OCI-LY3 (cell line): ENCODE measurements at regions not wholly inside any gene's neighbourhood (a gene's known extent, or its start where the extent isn't known, plus 50 kb on each side); places are given as distances from the start of the nearest gene placed in this dataset.
"Not testable (repeated sequence)": the region's sequence is repeated elsewhere in the genome, so short reads cannot be mapped to it uniquely, and the experiment has no call there.

Experiments
- EZH2phosphoT487 ChIP-seq: fragments of 200-600 bp; shearing (Covaris generic); IDR thresholded peaks from 2 replicates; pipeline ENCODE4 v1.6.1; 2018; ENCODE audit warnings: antibody characterized with exemption, mixed run types, low read depth
- TF ChIP-seq, protein P1 (sequence below): fragments of 200-600, 300-600 bp; sonication (generic); IDR thresholded peaks from 2 replicates; pipeline ENCODE4 v1.5.1; 2014; ENCODE audit warnings: antibody characterized with exemption, low read length, low read depth

DNA sequence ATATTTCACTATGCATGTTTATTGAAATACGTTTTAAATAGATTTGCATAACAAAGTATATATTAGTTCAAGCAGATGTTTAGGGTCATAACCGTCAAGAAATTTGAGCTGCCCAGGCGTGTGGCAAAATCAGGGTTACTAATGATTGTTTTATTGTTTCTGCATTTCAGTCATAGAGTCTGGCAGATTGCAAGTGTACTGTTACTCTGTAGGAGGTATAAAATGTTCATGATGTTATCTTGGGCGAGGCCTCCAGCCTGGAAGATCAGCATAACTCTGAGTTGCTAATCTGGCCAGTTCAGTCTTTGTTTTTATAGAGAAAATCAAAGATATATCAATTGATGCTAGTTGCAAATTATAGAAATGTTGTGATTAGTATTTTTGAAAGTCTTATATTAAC is 410.9 kb downstream of the CHL1 start:
- TF ChIP-seq, protein P1, sequence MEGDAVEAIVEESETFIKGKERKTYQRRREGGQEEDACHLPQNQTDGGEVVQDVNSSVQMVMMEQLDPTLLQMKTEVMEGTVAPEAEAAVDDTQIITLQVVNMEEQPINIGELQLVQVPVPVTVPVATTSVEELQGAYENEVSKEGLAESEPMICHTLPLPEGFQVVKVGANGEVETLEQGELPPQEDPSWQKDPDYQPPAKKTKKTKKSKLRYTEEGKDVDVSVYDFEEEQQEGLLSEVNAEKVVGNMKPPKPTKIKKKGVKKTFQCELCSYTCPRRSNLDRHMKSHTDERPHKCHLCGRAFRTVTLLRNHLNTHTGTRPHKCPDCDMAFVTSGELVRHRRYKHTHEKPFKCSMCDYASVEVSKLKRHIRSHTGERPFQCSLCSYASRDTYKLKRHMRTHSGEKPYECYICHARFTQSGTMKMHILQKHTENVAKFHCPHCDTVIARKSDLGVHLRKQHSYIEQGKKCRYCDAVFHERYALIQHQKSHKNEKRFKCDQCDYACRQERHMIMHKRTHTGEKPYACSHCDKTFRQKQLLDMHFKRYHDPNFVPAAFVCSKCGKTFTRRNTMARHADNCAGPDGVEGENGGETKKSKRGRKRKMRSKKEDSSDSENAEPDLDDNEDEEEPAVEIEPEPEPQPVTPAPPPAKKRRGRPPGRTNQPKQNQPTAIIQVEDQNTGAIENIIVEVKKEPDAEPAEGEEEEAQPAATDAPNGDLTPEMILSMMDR, result not testable (repeated sequence)
- TF ChIP-seq EZH2phosphoT487, result not testable (repeated sequence)
